ENCODE measurements at regions not wholly inside any gene's neighbourhood (a gene's known extent, or its start where the extent isn't known, plus 50 kb on each side); places are given as distances from the start of the nearest gene placed in this dataset.

- no peak for DNase-seq
- intact Hi-C loops (cut with DNase I; ENCODE audit: low total_unique reads), result no loop called here
- Histone ChIP-seq H3K27me3 (no peaks in the 10 kb centered on the region), H3K4me1 (no peaks in the 10 kb centered on the region), H3K4me3 (no peak overlapping the region), H3K36me3 (no peaks in the 10 kb centered on the region), H3K9me3 (no peaks in the 10 kb centered on the region), H3K27ac (no peak overlapping the region)
- TF ChIP-seq CTCF (IDR thresholded peaks at IDR 0.05), result no peak
These were observed 93.5 kb upstream of the SPATS2L start for GRCh38 chr2:200212862-200213425.

- no peak overlapping the region for H3K4me3 ChIP-seq
- no peaks in the 10 kb centered on the region for H3K27me3 ChIP-seq
- intact Hi-C loops (cut with DNase I; ENCODE audit: low total_unique reads), result no loop called here
- DNase-seq, result no peak
- no peaks in the 10 kb centered on the region for H3K9me3 ChIP-seq
- H3K36me3 ChIP-seq, result no peaks in the 10 kb centered on the region
- no peak overlapping the region for H3K27ac ChIP-seq
- TF ChIP-seq CTCF (IDR thresholded peaks at IDR 0.05), result no peak
- H3K4me1 ChIP-seq, result no peaks in the 10 kb centered on the region
These were observed 90.2 kb upstream of the SPATS2L start for GRCh38 chr2:200216310-200216709.

- no peaks in the 10 kb centered on the region for H3K4me1 ChIP-seq
- DNase-seq, result no peak
- H3K4me3 ChIP-seq, result no peak overlapping the region
- intact Hi-C loops (cut with DNase I; ENCODE audit: low total_unique reads), result no loop called here
- no peaks in the 10 kb centered on the region for H3K36me3 ChIP-seq
- H3K27ac ChIP-seq, result no peak overlapping the region
- H3K27me3 ChIP-seq, result no peaks in the 10 kb centered on the region
- no peaks in the 10 kb centered on the region for H3K9me3 ChIP-seq
- no peak for TF ChIP-seq CTCF (IDR thresholded peaks at IDR 0.05)
These were observed 89.2 kb upstream of the SPATS2L start for GRCh38 chr2:200217320-200217719.

- Histone ChIP-seq H3K4me1 (no peaks in the 10 kb centered on the region), H3K9me3 (no peaks in the 10 kb centered on the region), H3K27me3 (no peaks in the 10 kb centered on the region), H3K27ac (no peak overlapping the region), H3K4me3 (no peak overlapping the region), H3K36me3 (no peaks in the 10 kb centered on the region)
- intact Hi-C loops (cut with DNase I; ENCODE audit: low total_unique reads), result no loop called here
- no peak for TF ChIP-seq CTCF (IDR thresholded peaks at IDR 0.05)
- no peak for DNase-seq
These were observed 87.8 kb upstream of the SPATS2L start for GRCh38 chr2:200218645-200219044.

- Histone ChIP-seq H3K9me3 (no peaks in the 10 kb centered on the region), H3K4me3 (no peak overlapping the region), H3K27ac (no peak overlapping the region), H3K36me3 (no peaks in the 10 kb centered on the region), H3K27me3 (no peaks in the 10 kb centered on the region), H3K4me1 (no peaks in the 10 kb centered on the region)
- no peak for TF ChIP-seq CTCF (IDR thresholded peaks at IDR 0.05)
- intact Hi-C loops (cut with DNase I; ENCODE audit: low total_unique reads), result no loop called here
- no peak for DNase-seq
These were observed 87.0 kb upstream of the SPATS2L start for GRCh38 chr2:200219309-200220113.

Data from tibial artery (tissue), 4 donors.